Fibroblast of the conjunctiva (primary cell): ENCODE measurements at regions not wholly inside any gene's neighbourhood (a gene's known extent, or its start where the extent isn't known, plus 50 kb on each side); places are given as distances from the start of the nearest gene placed in this dataset.

ENCODE experiments used
- DNase-seq: peaks from one replicate; pipeline ENCODE4 v3.0.0-alpha.2; 2010; ENCODE audit warnings: low read depth

DNA sequence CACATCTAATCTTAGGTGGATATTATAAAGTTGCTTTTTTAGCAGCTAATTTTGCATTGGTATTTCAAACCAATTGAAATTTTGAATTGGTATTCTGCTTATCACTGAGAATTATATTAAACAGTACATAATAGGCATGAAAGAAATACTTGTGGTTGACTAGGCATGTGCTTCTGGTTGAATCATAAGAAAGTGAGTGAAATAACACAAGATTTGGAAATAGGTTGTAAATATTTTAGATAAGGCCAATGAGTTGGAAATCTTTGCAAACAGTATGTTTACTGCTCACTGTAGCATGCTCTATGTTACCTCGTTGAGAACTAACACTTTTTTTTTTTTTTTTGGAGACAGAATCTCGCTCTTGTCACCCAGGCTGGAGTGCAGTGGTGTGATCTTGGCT is 66.8 kb upstream of the RFC3 start:
- DNase-seq, result no peak

DNA sequence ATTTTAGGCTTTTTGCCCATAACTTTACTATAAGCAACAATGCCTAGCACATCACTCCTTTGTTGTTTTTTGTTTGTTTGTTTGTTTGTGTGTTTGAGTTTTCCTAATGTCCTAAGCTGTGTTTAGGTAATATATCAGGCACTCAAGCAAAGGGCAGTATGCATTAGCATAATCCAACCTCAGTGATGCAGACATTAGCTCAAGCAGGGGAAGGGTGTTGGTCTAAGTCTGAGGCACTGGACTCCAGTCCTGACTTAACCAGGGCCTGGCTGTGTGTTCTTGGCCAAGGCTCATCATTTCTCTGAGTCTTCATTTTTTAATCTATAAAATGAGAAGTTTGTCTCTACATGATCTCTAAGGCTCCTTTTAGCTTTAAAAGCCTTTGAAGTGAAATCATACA is 65.9 kb upstream of the RFC3 start:
- DNase-seq, result no peak

DNA sequence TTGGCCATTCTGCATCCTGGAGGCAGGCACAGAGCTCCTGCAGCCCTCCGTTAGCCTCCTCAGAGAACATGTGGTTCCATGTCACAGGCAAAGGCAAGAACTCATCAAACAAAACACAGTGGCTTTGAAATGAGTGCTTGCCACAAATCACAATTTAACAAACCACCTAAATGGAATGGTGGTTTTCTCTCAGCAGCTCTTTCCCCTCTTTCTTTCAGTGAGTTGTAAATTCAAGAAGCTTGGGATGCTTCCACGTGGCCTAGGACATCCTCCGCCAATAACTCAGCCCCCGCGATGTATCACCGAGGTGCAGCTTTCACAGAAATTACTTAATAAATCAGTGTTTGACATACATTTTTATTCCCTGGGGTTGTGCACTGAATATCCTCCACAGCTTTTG is 65.4 kb upstream of the RFC3 start:
- no peak for DNase-seq

GRCh38 chr13:33756929-33757328 is 61.0 kb upstream of the RFC3 start:
- DNase-seq, result no peak

DNA sequence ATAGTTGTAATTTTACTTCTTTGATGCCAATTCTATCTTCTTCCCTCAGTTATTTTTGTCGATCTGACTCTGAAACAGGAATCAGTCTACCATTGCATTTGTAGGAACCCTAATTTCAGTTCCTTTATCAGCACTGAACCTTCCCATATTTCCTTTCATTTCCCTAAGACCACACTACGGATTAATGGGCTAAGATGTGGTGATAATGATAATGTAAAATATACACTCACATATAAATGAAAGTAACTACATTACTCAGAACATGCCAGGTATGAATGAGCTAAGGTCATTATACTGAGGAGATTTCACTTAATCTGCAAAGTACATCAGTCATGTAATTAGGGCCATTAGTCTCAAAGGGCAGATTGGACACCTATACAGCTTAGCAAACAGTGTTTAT is 60.2 kb upstream of the RFC3 start:
- DNase-seq, result no peak

- DNase-seq, result no peak
These were observed 59.8 kb upstream of the RFC3 start for GRCh38 chr13:33758113-33758512.

- no peak for DNase-seq
These were observed 56.2 kb upstream of the RFC3 start for GRCh38 chr13:33761740-33762139.

GRCh38 chr13:33763021-33763420 is 54.9 kb upstream of the RFC3 start:
- no peak for DNase-seq

DNA sequence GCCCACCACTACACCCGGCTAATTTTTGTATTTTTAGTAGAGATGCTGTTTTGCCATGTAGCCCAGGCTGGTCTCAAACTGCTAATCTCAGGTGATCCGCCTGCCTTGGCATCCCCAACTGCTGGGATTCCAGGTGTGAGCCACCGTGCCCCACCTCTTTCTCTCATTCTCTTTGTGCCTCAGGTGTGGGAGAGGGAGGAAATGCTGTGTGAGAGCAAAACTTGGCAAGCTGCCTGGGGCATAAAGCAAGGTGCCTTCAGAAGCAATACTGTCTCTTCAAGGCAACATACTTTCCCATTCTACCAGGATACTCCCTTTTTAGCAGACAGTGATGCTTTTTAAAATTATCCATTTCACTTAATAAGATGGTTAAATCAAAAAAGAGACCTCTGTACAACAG is 53.2 kb upstream of the RFC3 start:
- DNase-seq, result no peak

DNA sequence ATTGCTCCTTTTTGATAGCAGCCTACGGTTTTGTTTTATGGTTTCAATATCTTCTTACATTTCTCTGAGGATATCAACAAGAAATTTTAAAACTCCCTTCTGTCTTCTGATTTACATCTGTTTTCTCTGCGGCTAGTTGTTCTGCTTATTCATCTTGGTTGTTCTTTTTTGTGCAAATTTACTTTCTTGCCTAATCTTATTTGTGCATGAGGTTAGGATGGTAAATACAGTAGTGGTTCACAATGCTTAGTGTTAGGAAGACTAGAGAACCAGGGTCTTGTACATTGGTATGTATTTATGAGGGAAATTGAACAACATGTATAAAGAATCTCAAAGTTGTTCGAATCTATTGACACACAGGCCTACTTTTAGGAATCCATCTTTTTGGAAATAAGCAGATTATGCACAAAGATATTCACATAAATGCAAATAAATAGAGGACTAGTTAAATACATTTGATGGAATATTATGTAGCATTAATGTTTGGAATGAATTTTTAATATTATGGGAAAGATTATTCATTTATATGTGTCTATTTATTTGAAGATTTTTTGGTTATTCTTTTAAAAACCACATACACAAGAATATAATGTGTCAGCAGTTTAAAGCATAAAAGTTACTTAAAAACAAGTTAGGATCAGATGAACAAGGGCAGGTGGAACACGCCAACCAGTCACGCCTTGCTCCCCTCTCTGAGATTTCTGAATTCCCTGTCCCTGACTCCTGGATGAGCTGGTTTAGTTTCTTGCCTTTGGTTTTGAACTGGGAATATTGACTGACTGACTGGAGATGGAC is 51.4 kb upstream of the RFC3 start:
- no peak for DNase-seq

GRCh38 chr13:33767140-33767539 is 50.8 kb upstream of the RFC3 start:
- no peak for DNase-seq
